Esophagus muscularis mucosa (tissue), 4 donors: ENCODE measurements at regions not wholly inside any gene's neighbourhood (a gene's known extent, or its start where the extent isn't known, plus 50 kb on each side); places are given as distances from the start of the nearest gene placed in this dataset.

Experiments used
- DNase-seq: peaks from one replicate; pipeline ENCODE4 v3.0.0-alpha.2; 2017; ENCODE audit errors: extremely low spot score
- H3K27ac ChIP-seq, 4 donors: fragments of 200-600 bp; sonication (generic); replicated peaks in 1 of 4; 1 replicate in 3 of 4; 2 replicates in 1 of 4; pipeline ENCODE4 v1.5.1; 2016 to 2019; ENCODE audit warnings: mild to moderate bottlenecking in 1 of 4
- H3K27me3 ChIP-seq, 4 donors: fragments of 200-600 bp; sonication (generic); one replicate each; pipeline versions ENCODE4 v1.5.1 to v1.6.0; 2016 to 2019
- H3K36me3 ChIP-seq, 4 donors: fragments of 200-600 bp; sonication (generic); one replicate each; pipeline ENCODE4 v1.5.1; 2016 to 2019
- H3K4me1 ChIP-seq, 4 donors: fragments of 200-600 bp; sonication (generic); one replicate each; pipeline ENCODE4 v1.5.1; 2016 to 2019
- H3K4me3 ChIP-seq, 4 donors: fragments of 200-600 bp; sonication (generic); 1 replicate in 2 of 4; 2 replicates in 2 of 4; pipeline ENCODE4 v1.5.1; 2016 to 2019; ENCODE audit warnings: mild to moderate bottlenecking in 4 of 4, moderate library complexity in 1 of 4
- H3K9me3 ChIP-seq, 4 donors: fragments of 200-600 bp; sonication (generic); 1 replicate in 3 of 4; 2 replicates in 1 of 4; pipeline ENCODE4 v1.5.1; 2016 to 2019
- CTCF ChIP-seq, 3 experiments: fragments of 200-600 bp in 2 of 3; fragments of 450-650 bp in 1 of 3; sonication (generic) in 2 of 3; IDR thresholded peaks; one replicate each; pipeline ENCODE4 v1.5.1; 2017 to 2019; ENCODE audit warnings: antibody characterized with exemption in 3 of 3, mild to moderate bottlenecking in 2 of 3, moderate library complexity in 1 of 3
- EP300 ChIP-seq: sonication (generic); formaldehyde crosslinking; IDR thresholded peaks from one replicate; pipeline ENCODE4 v1.6.1; 2017; ENCODE audit warnings: antibody characterized with exemption
- POLR2A ChIP-seq: fragments of 450-650 bp; IDR thresholded peaks from one replicate; pipeline ENCODE4 v1.6.1; 2017; ENCODE audit warnings: antibody characterized with exemption, moderate library complexity, mild to moderate bottlenecking, low read depth
- POLR2AphosphoS5 ChIP-seq, 2 donors: sonication (generic); formaldehyde crosslinking; IDR thresholded peaks; one replicate each; pipeline ENCODE4 v1.6.1; 2017; ENCODE audit warnings: antibody characterized with exemption in 2 of 2
- WGBS: methylation state at CpG from one replicate; pipeline ENCODE4 v1.1.5; 2018; 5-methylcytosine and 5-hydroxymethylcytosine counted together
- intact Hi-C: fragments of 100-400 bp; cut with DNase I; formaldehyde crosslinking; loops from one replicate; pipeline ENCODE4 v1.15.1; 2023

DNA sequence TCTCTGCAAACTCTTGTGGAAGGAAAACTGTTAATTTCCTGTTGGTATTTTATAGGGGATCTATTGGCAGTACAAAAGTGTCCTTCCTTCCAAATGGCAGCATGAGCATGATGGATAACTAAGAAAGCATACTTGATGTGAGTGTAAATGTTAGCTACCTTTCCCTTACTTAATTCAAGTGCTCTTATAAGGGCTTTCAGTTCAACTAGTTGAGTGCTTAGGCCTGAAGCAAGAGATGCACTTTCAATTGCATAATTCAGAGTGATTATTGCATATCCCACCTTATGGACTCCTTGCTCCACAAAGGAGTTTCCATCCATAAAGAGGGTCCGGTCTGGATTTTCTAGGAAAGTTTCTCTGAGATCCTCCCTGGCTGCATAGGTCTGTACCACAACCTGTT is 56.3 kb upstream of the CYP2C8 start:
- intact Hi-C loops, result no loop called here
- Histone ChIP-seq H3K36me3 (no peaks in the 10 kb centered on the region), H3K4me3 (no peak overlapping the region), H3K27ac (no peak overlapping the region), H3K4me1 (no peaks in the 10 kb centered on the region), H3K9me3 (peaks cover 0 to 9% (median 0%) of the 10 kb centered on the region in 4 donors), H3K27me3 (no peaks in the 10 kb centered on the region)
- TF ChIP-seq POLR2A, result no peak
- no peak for TF ChIP-seq POLR2AphosphoS5 (IDR thresholded peaks at IDR 0.05)
- no peak for TF ChIP-seq CTCF (IDR thresholded peaks at IDR 0.05)
- TF ChIP-seq EP300, result no peak
- 93% methylated on average over 1 of the region's 1 CpG for WGBS
- no peak for DNase-seq

- Histone ChIP-seq H3K4me1 (no peaks in the 10 kb centered on the region), H3K4me3 (no peak overlapping the region)
- WGBS, result 73% methylated on average over 1 of the region's 1 CpG
Measured at GRCh38 chr10:95122736-95123135, 53.4 kb upstream of the CYP2C8 start.

GRCh38 chr10:95121904-95122303 is 52.6 kb upstream of the CYP2C8 start:
- peaks cover 0 to 5% (median 0%) of the 10 kb centered on the region in 4 donors for H3K27me3 ChIP-seq
- no peak overlapping the region for H3K4me3 ChIP-seq
- intact Hi-C loops, result no loop called here
- DNase-seq, result no peak
- TF ChIP-seq POLR2A (no peak), CTCF (IDR thresholded peaks at IDR 0.05) (no peak), POLR2AphosphoS5 (IDR thresholded peaks at IDR 0.05) (no peak), EP300 (no peak)
- H3K4me1 ChIP-seq, result no peaks in the 10 kb centered on the region
- WGBS, result 40% methylated on average over 1 of the region's 2 CpGs
- peaks cover 0 to 29% (median 18%) of the 10 kb centered on the region in 4 donors for H3K9me3 ChIP-seq
- no peak overlapping the region for H3K27ac ChIP-seq
- H3K36me3 ChIP-seq, result no peaks in the 10 kb centered on the region

More at GRCh38 chr10:95122736-95123135, 53.4 kb upstream of the CYP2C8 start:
- no peaks in the 10 kb centered on the region for H3K36me3 ChIP-seq
- intact Hi-C loops, result no loop called here
- peaks cover 0 to 26% (median 17%) of the 10 kb centered on the region in 4 donors for H3K9me3 ChIP-seq
- TF ChIP-seq EP300, result no peak
- DNase-seq, result no peak
- peaks cover 0 to 2% (median 0%) of the 10 kb centered on the region in 4 donors for H3K27me3 ChIP-seq
- H3K27ac ChIP-seq, result no peak overlapping the region
